ENCODE measurements at regions not wholly inside any gene's neighbourhood (a gene's known extent, or its start where the extent isn't known, plus 50 kb on each side); places are given as distances from the start of the nearest gene placed in this dataset.

DNA sequence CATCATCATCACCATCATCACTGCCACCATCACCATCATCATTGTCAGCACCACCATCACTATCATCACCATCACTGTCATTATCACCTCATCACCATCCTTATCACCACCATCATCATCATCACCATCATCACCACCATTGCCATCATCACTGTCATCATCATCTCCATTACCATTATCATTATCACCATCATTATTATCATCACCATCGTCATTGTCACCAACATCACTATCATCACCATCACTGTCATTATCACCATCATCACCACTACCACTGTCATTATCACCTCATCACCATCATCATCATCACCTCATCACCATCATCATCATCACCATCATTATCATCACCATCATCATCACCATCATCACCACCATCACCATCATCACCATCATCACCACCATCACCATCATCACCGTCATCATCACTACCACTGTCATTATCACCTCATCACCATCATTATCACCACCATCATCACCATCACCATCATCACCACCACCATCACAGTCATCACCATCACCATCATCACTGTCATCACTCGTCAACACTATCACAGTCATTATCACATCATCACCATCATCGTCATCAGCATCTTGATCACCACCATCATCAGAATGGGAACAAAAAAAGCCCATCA is 191.1 kb downstream of the TTLL2 start:
- H3K4me1 ChIP-seq: no peaks in the 10 kb centered on the region
- intact Hi-C loops (cut with DNase I): no loop called here
- DNase-seq: no peak
- no peak overlapping the region for H3K9ac ChIP-seq (ENCODE audit: low read depth in 2 of 2, low read length in 2 of 2)
- no peak overlapping the region for H3K4me3 ChIP-seq
- TF ChIP-seq, protein P1, sequence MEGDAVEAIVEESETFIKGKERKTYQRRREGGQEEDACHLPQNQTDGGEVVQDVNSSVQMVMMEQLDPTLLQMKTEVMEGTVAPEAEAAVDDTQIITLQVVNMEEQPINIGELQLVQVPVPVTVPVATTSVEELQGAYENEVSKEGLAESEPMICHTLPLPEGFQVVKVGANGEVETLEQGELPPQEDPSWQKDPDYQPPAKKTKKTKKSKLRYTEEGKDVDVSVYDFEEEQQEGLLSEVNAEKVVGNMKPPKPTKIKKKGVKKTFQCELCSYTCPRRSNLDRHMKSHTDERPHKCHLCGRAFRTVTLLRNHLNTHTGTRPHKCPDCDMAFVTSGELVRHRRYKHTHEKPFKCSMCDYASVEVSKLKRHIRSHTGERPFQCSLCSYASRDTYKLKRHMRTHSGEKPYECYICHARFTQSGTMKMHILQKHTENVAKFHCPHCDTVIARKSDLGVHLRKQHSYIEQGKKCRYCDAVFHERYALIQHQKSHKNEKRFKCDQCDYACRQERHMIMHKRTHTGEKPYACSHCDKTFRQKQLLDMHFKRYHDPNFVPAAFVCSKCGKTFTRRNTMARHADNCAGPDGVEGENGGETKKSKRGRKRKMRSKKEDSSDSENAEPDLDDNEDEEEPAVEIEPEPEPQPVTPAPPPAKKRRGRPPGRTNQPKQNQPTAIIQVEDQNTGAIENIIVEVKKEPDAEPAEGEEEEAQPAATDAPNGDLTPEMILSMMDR (IDR thresholded peaks at IDR 0.05): no peak
- no peaks in the 10 kb centered on the region for H3K36me3 ChIP-seq
- no peaks in the 10 kb centered on the region for H3K9me3 ChIP-seq
- no peaks in the 10 kb centered on the region for H3K27me3 ChIP-seq
- no peak overlapping the region for H3K27ac ChIP-seq

DNA sequence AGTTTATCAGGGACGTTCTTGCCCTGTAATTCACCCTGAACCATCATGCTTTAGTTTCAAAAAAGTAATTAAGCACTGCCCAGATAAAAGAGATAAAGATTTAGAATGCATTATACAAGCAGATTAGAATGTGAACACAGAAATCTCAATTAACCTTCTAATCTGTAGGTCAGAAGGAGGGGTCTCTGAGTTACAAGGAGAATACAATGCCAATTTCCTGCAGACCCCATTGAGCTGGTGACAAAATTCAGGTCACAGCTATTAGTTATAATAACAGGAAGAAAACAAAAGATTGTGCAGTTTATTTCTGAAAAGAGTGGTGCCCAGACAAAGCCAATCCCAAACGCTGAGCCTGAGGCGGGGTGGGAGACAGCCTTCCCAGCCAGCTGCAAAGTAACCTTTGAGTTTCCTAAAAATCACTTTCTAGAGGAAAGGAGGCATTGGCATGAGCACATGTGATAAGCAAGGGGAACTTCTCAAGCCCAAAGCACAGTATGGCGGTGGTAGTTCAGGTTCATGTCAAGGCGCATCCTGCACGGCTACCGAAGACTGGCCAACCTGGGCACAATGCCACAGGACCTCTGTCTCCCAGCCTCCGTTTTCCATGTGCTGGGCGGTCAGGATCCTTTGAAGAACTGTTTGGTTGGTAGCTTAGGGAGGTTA is 192.5 kb downstream of the TTLL2 start:
- no peaks in the 10 kb centered on the region for H3K4me1 ChIP-seq
- DNase-seq: no peak
- H3K4me3 ChIP-seq: no peak overlapping the region
- no peaks in the 10 kb centered on the region for H3K36me3 ChIP-seq
- H3K9me3 ChIP-seq: no peaks in the 10 kb centered on the region
- H3K27ac ChIP-seq: no peak overlapping the region
- H3K9ac ChIP-seq (ENCODE audit: low read depth in 2 of 2, low read length in 2 of 2): no peak overlapping the region
- intact Hi-C loops (cut with DNase I): no loop called here
- TF ChIP-seq, protein P1 (IDR thresholded peaks at IDR 0.05): no peak
- H3K27me3 ChIP-seq: no peaks in the 10 kb centered on the region

DNA sequence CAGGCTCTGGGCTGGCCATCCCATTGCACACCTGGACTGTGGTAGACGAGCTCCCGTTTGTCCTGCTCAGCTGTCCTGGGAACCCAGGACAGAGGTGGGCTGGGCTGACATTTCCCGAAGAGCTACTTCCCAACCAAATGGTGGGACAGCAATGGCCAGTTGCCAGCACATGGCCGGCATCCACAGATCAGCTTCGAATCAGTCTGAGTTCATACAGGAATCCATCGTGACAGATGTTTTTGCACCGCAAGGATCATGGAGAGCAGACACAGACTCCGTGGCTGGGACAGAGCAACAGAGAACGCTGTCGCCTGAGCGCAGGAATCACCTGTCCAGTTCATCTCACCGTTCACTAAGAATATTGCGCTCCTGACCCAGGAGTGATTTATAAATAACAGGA is 198.5 kb downstream of the TTLL2 start:
- Histone ChIP-seq H3K9me3 (no peaks in the 10 kb centered on the region), H3K36me3 (no peaks in the 10 kb centered on the region), H3K27me3 (no peaks in the 10 kb centered on the region), H3K9ac (ENCODE audit: low read depth in 2 of 2, low read length in 2 of 2) (no peak overlapping the region), H3K27ac (no peak overlapping the region), H3K4me3 (no peak overlapping the region), H3K4me1 (no peaks in the 10 kb centered on the region)
- TF ChIP-seq, protein P1 (IDR thresholded peaks at IDR 0.05): no peak
- DNase-seq: no peak
- intact Hi-C loops (cut with DNase I): no loop called here

DNA sequence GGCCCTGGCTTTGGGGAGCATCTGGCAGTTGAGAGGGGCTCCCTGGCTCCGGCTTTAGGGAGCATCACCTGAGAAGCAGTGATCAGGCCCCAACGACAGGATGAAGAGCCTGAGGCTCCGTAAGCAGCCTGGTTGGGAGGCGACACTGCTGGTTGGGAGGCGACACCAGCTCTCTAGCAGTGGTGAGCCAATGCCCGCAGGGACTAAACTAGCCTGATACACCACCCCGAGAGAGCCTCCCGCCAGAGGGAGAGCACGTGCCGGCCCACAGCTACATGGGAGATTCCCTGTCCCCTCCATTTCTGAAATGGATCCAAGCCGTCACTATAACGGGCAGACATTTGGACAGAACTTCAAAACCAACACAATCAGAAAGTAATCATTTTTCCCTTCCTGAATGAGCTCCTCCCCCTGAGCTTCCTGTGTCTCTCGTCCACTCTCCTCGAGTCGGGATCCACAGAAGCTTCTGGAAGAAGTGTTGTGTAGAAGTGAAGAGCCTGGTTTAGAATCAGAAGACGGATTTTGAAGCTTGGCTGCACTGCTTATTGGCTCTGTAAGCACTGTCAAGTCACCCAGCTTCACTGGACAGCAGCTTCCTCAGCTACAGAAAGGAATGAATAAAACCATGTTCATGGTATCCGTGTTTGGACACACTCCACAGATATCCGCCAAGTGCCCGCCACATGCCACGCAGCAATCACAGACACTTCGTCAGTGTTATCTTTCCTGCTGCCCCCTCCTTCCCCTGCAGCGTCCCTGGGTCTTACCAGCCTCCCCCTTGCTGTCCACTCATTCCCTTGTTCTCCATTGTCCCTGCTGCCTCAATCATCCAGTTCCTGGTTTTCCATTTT is 199.6 kb downstream of the TTLL2 start:
- Histone ChIP-seq H3K27ac (no peak overlapping the region), H3K9me3 (no peaks in the 10 kb centered on the region), H3K36me3 (no peaks in the 10 kb centered on the region), H3K9ac (ENCODE audit: low read depth in 2 of 2, low read length in 2 of 2) (no peak overlapping the region), H3K4me3 (no peak overlapping the region), H3K4me1 (no peaks in the 10 kb centered on the region), H3K27me3 (no peaks in the 10 kb centered on the region)
- TF ChIP-seq, protein P1 (IDR thresholded peaks at IDR 0.05): no peak
- intact Hi-C loops (cut with DNase I): no loop called here
- no peak for DNase-seq

DNA sequence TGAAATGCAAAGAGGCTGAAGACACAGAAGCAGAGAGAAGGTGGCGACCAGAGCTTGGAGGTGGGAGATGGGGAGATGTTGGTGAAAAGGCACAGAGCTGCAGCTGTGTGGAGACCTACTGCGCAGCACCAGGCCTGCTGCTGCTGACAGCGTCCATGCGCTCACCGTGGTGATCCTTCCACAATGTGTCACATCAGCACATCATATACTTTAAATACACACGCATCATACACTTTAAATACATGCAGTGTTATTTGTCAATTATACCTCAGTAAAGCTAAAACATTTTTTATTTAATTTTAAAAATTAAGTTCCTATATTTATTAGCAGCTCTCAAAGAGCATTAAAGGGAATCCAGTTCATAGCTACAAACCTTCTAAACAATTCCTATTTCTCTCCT is 200.9 kb downstream of the TTLL2 start:
- no peaks in the 10 kb centered on the region for H3K4me1 ChIP-seq
- no peak overlapping the region for H3K4me3 ChIP-seq
- H3K9me3 ChIP-seq: no peaks in the 10 kb centered on the region
- TF ChIP-seq, protein P1 (IDR thresholded peaks at IDR 0.05): no peak
- no peak for DNase-seq
- H3K36me3 ChIP-seq: no peaks in the 10 kb centered on the region
- no peaks in the 10 kb centered on the region for H3K27me3 ChIP-seq
- intact Hi-C loops (cut with DNase I): no loop called here
- H3K9ac ChIP-seq (ENCODE audit: low read depth in 2 of 2, low read length in 2 of 2): no peak overlapping the region
- no peak overlapping the region for H3K27ac ChIP-seq

All from colonic mucosa (tissue), 4 donors.